Epidermal melanocyte (primary cell): ENCODE measurements at regions not wholly inside any gene's neighbourhood (a gene's known extent, or its start where the extent isn't known, plus 50 kb on each side); places are given as distances from the start of the nearest gene placed in this dataset.
"Not testable (repeated sequence)": the region's sequence is repeated elsewhere in the genome, so short reads cannot be mapped to it uniquely, and the experiment has no call there.

Experiments
- DNase-seq: peaks from one replicate; pipeline ENCODE4 v3.0.0; 2011; ENCODE audit warnings: low spot score; ENCODE audit not compliant: insufficient read length

GRCh38 chr16:80014241-80014939, 413.9 kb upstream of the MAF start:
- DNase-seq = peak; percentile 44

DNA sequence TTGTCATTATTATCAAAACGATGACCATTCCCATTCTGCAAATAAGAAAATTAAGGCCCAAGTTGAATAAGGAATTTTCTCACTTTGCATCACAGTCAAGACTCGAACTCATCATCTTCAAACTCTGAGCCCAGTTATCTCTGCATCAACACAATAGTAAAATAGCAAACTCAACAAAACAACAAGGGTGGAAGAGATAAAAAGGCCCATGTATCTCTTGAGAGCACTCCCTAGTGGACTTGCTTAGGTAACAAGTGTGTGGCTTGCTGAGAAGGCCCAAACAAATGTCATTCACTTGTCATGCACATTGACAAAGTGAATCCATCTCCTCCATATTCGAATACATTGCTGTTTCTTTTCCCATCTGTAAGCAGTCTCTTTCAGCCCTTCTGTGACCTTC, 412.0 kb upstream of the MAF start:
- DNase-seq = no peak

DNA sequence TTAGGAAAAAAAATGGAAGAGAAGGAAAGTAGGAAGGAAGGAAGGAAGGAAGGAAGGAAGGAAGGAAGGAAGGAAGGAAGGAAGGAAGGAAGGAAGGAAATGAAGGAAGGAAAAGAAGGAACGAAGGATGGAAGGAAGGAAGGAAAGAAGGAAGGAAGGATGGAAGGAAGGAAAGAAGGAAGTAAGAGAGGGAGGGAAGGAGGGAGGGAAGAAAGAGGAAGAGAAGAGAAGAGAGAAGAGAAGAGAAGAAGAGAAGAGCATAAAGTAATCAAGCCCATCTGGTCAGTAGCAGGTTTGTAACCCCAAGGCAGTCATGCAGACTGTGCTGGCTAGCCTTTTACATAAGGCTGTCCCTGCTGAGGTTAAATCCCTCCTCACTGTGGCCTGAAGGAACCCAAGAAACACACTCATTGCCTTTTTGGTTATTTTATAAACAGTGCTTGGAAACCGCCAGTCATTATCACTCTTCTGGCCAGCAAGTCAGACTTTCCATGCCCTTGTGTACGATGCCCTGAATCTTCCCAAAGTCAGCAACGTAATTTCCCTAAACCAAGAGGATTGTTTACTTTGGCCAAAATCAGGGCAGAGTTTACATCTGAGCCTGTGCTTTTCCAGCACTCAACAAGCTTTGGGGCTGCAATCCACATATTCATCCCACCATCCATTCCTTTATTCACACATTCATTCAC, 409.6 kb upstream of the MAF start:
- DNase-seq = no peak

GRCh38 chr16:80008857-80009256, 408.3 kb upstream of the MAF start:
- no peak for DNase-seq

DNA sequence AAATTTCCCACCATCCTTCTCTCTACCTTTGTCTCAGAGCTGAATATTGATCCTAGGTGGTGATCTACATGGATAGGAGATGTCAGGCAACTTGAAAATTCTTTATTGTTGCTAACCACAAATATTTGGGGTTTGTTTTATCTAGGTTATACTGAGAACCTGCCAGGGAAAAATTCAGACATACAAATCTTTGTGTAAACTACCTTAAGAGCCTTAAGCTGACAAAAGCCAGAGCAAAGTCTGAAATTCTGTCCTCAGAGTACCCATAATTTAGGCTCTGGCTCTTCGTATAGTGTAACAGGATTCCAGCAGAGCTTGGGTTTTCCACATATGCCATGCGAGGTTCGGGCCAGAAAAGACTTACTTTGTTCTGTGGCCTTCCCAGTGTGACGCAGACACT, 406.7 kb upstream of the MAF start:
- DNase-seq = no peak

- no peak for DNase-seq
These were observed 406.0 kb upstream of the MAF start for GRCh38 chr16:80006241-80007215.

GRCh38 chr16:80004113-80004512, 403.6 kb upstream of the MAF start:
- DNase-seq = no peak

DNA sequence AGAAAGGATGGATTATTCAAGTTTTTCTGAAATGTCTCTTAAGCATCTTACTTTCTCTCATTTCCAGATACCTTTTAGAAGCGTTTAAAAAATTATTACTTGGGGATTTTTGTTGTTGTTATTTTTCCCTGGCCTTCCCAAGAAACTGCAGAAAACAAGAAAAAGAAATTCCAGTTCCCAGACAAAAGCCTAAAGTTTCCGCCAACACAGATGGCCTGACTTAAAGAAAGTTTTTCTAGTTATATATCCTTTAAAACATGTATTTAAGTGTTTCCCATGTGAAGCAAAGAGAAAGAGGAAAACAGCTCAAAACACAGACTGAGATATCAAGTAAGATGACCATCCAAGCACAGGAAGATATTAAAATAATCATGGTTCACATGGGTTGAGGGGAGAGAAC, 401.7 kb upstream of the MAF start:
- no peak for DNase-seq

- no peak for DNase-seq
These were observed 397.6 kb upstream of the MAF start for GRCh38 chr16:79998143-79998542.

DNA sequence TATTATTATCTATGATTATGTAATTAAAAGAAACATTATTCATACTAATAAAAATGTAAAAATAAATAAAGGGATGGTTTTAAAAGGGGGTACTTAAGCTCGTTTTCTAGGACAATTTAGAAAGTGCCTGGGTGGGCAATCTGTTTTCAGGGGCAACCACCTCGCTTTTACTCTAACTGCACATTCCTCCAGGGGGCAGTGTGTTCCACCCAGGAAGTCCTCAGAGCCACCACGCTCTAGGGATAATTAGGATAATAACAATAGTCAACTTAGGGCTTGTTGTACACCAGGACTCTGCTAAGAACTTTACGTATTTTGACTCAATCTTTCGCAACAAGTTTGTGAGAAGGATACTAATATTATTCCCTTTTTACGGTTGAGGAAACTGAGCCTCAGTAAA, 396.7 kb upstream of the MAF start:
- no peak for DNase-seq

GRCh38 chr16:79996321-79996720, 395.8 kb upstream of the MAF start:
- DNase-seq = no peak

DNA sequence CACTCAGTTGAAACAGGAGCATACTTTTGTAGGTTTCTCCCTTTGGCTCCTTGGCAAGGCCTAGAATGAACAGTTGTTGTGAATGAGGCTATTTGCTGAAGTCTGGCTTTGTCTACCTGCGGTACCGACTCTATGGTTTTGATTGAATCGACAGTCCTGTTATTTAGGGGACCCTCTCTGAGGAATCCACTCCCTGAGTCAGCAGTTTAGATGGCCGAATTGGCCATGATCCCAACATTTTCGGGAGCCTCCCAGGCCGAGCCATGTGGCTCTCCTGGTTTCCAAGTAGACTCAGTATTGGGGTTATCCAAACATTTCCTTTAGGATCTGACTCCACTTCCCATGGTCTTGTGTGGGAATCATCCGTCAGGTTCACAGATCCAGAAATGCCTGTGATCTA, 394.8 kb upstream of the MAF start:
- DNase-seq = no peak

DNA sequence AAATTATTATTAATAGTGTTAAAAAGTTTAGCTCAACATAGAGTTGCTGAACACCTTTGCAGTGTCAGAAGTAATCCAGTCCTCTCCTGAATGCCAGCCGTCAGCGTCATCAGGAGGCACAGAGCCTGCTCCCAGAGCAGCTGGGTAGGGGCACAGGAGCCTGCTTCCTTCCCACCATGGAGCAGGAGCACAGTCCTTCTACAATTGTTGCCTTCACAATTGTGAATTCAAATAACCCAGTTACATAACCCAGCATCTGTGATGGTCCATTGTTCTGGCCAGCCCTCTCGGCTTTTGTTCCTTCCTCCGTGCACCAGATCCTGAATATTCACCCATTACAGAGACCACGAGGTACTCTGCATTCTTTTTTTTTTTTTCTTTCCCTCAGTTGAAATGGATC, 393.9 kb upstream of the MAF start:
- DNase-seq = no peak

DNA sequence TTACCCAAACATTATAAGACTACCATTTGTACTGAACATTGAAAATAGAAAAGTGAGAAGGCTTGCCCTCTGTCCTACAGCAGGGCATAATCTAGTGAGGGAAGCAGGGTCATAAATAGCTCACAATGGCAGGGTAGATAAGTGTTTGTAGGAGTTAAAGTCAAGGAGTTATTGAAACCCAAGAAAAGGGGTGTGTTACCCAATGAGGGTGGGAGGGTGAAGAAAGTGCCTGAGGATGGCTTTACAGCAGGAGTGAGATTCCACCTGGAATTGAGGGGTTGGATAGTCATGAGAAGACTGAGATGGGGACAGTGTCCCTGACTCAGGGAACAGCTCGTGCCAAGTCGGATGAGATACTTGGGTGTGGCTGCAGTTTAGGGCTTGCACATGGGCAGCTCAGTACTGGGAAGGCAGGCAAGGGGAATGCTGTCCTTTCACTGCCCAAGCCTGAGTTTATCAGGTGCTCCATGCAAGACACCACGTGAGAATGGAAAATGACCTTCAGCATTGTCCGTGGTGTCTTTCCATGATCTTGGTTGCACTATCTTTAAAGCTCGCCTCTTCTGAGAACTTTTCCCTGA, 393.2 kb upstream of the MAF start:
- no peak for DNase-seq

DNA sequence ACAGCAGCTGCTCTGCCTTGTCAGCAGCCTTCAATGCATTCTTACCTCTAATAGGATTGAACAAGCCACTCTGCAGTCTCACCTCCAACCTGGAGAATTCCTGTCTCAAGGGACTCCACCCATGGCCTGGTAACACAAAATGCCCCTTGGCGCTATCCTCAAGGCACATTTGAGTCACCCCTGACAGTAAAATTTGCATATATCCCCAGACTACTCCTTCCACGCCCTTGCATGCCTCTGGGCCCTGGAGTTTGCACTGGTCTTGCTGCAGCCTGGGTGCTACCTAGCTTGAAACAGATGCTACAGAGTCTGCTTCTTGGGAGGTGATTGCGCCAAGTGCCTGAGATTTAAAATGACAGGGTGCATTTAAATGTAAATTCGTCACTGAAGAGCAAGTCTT, 391.4 kb upstream of the MAF start:
- DNase-seq = no peak

- no peak for DNase-seq
These were observed 388.2 kb upstream of the MAF start for GRCh38 chr16:79988721-79989220.

DNA sequence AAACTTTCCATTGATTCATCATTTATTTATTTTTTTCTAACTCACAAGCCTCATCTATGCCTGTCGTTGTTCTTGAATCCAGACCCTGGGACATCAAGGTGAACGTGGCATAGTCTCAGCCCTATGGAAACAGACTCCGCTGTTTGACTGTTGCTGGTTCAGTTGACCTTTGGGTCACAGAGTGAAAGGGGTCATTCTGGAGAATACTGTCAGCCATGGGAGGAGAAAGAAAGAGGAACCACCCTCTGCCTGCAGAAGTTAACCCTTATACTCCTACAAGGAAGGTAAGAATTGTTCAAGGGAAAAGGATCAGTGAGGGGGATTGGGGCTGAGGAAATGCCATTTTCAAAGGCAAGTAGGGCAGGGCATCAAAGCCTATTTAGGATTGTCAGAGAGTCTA, 387.6 kb upstream of the MAF start:
- DNase-seq = no peak

DNA sequence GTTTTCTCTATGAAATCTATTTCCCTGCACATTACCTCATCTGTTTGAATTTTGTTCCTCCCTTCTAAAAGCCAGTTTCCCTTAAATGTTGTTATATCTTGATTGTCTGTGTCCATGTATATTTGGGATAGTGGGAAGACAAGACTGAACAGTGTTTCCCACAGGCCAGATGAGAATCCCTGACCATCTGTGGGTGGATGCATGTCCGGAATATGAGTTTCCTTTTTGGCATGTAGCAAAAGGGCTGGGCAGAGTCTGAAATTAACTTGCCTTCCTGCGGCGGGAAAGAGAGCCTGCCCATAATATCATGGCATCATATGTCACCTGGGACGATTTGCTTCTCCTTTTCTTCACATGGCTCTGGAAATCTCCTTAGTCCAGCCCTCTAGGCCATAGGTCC, 385.8 kb upstream of the MAF start:
- no peak for DNase-seq

DNA sequence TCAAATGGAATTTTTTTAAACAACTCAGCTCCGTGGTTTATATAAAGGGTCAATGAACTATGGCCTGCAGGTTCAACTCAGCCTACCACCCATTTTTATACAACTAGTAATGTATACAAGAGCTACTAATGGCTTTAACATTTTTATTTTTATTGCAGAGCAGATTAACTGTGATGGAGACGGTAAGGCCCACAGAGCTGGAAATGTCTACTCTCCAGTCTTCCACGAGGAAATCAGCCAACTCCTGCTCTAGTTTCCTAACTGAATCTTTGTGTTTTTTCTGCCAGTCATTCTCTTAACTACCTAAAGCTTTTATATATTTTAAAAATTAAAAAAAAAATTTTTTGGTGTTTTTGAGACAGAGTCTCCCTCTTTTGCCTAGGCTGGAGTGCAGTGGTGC, 385.1 kb upstream of the MAF start:
- DNase-seq = no peak

GRCh38 chr16:79984149-79984548, 383.6 kb upstream of the MAF start:
- DNase-seq = not testable (repeated sequence)

- DNase-seq = no peak
These were observed 382.3 kb upstream of the MAF start for GRCh38 chr16:79982862-79983261.

DNA sequence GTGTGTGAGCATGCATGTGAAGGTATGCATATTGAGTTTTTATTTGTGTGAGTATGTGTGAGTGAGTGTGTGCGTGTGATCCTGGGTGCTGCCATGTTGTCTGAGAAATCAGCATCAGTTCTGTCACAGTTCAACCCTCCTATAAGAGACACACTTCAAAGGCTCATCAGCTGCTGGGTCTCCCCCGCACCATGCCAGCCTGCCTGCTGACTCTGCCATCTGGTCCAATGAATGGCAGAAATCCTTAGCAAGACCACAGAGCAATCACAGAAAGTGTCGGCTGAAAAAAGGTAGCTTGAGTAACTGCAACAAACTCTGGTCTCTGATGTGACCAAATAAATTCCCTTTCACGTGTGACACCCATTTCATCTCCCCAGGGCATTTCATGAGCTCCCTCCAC, 381.8 kb upstream of the MAF start:
- no peak for DNase-seq
